Subcutaneous abdominal adipose tissue (tissue), 5 donors: ENCODE measurements at regions not wholly inside any gene's neighbourhood (a gene's known extent, or its start where the extent isn't known, plus 50 kb on each side); places are given as distances from the start of the nearest gene placed in this dataset.

Experiments used
- H3K27ac ChIP-seq: one replicate; pipeline ENCODE4 v1.7.0; 2013; ENCODE audit warnings: low read depth, mild to moderate bottlenecking, inconsistent platforms, low read length, moderate library complexity
- H3K27me3 ChIP-seq, 5 donors: one replicate each; pipeline ENCODE4 v1.7.0; 2013; ENCODE audit warnings: low read length in 5 of 5, inconsistent platforms in 1 of 5; ENCODE audit not compliant: control insufficient read depth in 5 of 5, insufficient read depth in 4 of 5
- H3K36me3 ChIP-seq, 5 donors: one replicate each; pipeline ENCODE4 v1.7.0; 2013; ENCODE audit warnings: low read length in 5 of 5; ENCODE audit not compliant: control insufficient read depth in 5 of 5, insufficient read depth in 5 of 5
- H3K4me1 ChIP-seq, 5 donors: one replicate each; pipeline ENCODE4 v1.7.0; 2013; ENCODE audit warnings: low read length in 5 of 5, mild to moderate bottlenecking in 3 of 5, moderate library complexity in 1 of 5; ENCODE audit not compliant: control insufficient read depth in 5 of 5, insufficient read depth in 5 of 5
- H3K4me3 ChIP-seq, 5 donors: one replicate each; pipeline ENCODE4 v1.7.0; 2013; ENCODE audit warnings: low read length in 5 of 5, low read depth in 1 of 5
- H3K9ac ChIP-seq, 5 donors: one replicate each; pipeline ENCODE4 v1.7.0; 2013; ENCODE audit warnings: low read length in 5 of 5, mild to moderate bottlenecking in 4 of 5, moderate library complexity in 3 of 5
- H3K9me3 ChIP-seq, 5 donors: one replicate each; pipeline ENCODE4 v1.7.0; 2013; ENCODE audit warnings: low read length in 5 of 5; ENCODE audit not compliant: control insufficient read depth in 5 of 5
- donor health status: healthy.
- donor health status: healthy.
- donor health status: healthy.
- donor health status: healthy.
- donor health status: healthy.

DNA sequence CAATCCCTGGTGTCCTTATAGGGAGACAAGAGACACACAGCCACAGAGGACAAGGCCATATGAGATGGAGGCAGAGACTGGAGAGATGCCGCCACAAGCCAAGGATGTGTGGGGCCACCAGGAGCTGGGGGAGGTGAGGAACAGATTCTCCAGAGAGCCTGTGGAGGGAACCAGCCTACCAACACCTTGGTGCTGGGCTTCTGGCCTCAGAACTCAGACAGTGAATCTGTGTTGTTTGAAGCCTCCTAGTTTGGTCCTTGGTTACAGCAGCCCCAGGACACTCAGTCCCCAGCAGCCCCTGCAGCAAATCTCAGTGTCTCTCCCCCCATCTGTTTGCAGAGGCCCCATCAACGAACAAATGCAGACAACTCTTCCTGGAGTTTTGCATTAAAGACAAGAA is 73.2 kb upstream of the BHLHE23 start:
- Histone ChIP-seq H3K4me1 (no peaks in the 10 kb centered on the region), H3K36me3 (no peaks in the 10 kb centered on the region), H3K27ac (no peak overlapping the region), H3K4me3 (no peak overlapping the region), H3K27me3 (peaks cover 8 to 31% (median 26%) of the 10 kb centered on the region in 5 donors), H3K9ac (no peak overlapping the region), H3K9me3 (peaks cover 4 to 45% (median 28%) of the 10 kb centered on the region in 5 donors)

- Histone ChIP-seq H3K36me3 (no peaks in the 10 kb centered on the region), H3K27ac (no peak overlapping the region), H3K27me3 (peaks cover 12 to 34% (median 27%) of the 10 kb centered on the region in 5 donors), H3K9ac (no peak overlapping the region), H3K4me3 (no peak overlapping the region), H3K4me1 (no peaks in the 10 kb centered on the region), H3K9me3 (peaks cover 4 to 50% (median 28%) of the 10 kb centered on the region in 5 donors)
These were observed 70.9 kb upstream of the BHLHE23 start for GRCh38 chr20:63077705-63078104.

DNA sequence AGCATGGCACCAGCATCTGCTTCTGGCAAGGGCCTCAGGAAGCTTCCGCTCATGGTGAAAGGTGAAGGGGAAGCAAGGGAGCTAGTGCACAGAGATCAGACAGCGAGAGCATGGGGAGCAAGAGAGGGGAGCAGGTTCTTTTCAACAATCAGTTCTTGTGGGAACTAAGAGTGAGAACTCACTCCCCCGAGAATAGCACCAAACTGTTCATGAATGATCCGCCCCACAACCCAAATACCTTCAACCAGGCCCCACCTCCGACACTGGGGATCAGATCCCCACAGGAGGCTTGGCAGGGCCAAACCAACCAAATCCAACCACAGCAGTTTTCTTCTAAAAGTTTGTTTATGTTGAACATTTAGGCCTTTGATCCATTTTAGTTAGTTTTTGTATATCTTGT is 69.7 kb upstream of the BHLHE23 start:
- no peak overlapping the region for H3K9ac ChIP-seq
- no peaks in the 10 kb centered on the region for H3K4me1 ChIP-seq
- no peak overlapping the region for H3K4me3 ChIP-seq
- H3K27me3 ChIP-seq: peaks cover 17 to 34% (median 27%) of the 10 kb centered on the region in 5 donors
- H3K27ac ChIP-seq: no peak overlapping the region
- H3K36me3 ChIP-seq: no peaks in the 10 kb centered on the region
- peaks cover 4 to 50% (median 26%) of the 10 kb centered on the region in 5 donors for H3K9me3 ChIP-seq

DNA sequence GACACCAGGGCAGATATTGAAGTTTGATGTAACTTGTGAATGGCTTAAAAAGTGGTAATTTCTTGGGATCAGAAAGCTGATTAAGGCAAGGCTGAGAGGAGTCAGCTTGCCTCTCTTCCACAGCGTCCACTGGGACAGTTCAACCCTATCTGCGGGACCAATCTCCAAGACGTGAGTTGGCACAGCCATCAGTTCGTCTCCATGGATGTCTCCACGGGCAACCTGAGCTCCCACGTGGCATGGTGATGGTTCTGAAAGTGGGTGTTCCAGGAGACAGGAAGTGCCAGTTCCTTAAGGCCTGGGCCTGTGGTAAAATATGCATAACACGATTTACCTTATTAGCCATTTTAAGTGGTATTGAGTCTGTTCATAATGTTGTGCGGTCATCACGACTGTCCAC is 67.9 kb upstream of the BHLHE23 start:
- H3K36me3 ChIP-seq: no peaks in the 10 kb centered on the region
- no peak overlapping the region for H3K27ac ChIP-seq
- no peak overlapping the region for H3K4me3 ChIP-seq
- H3K9me3 ChIP-seq: peaks cover 4 to 38% (median 21%) of the 10 kb centered on the region in 5 donors
- peaks cover 0 to 5% (median 3%) of the 10 kb centered on the region in 5 donors for H3K4me1 ChIP-seq
- no peak overlapping the region for H3K9ac ChIP-seq
- peaks cover 22 to 41% (median 25%) of the 10 kb centered on the region in 5 donors for H3K27me3 ChIP-seq

- no peak overlapping the region for H3K9ac ChIP-seq
- no peak overlapping the region for H3K4me3 ChIP-seq
- H3K27ac ChIP-seq: no peak overlapping the region
- no peaks in the 10 kb centered on the region for H3K36me3 ChIP-seq
- H3K27me3 ChIP-seq: peaks cover 22 to 41% (median 25%) of the 10 kb centered on the region in 5 donors
- H3K9me3 ChIP-seq: peaks cover 4 to 34% (median 21%) of the 10 kb centered on the region in 5 donors
- peaks cover 0 to 8% (median 6%) of the 10 kb centered on the region in 5 donors for H3K4me1 ChIP-seq
These were observed 67.4 kb upstream of the BHLHE23 start for GRCh38 chr20:63074182-63074581.

DNA sequence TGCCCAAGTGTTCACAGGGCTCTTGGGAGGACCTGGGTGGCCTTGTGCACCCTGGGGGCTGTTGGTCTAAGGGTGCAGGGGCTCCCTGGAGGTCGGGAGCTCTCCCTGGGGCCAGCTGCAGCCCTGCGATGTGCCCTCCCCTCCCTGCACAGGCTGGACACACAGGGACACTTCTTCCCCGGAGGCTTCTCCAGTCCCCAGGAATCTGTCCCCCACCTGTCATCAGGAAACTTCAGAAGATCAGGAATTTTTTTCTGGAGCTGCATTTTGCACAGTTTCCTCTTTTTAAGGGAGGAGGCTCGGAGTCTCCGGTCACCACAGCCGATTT is 66.9 kb upstream of the BHLHE23 start:
- Histone ChIP-seq H3K4me1 (peaks cover 0 to 8% (median 6%) of the 10 kb centered on the region in 5 donors), H3K4me3 (no peak overlapping the region), H3K36me3 (no peaks in the 10 kb centered on the region), H3K9ac (no peak overlapping the region), H3K27me3 (peaks cover 24 to 41% (median 26%) of the 10 kb centered on the region in 5 donors), H3K9me3 (peaks cover 4 to 29% (median 21%) of the 10 kb centered on the region in 5 donors), H3K27ac (no peak overlapping the region)

DNA sequence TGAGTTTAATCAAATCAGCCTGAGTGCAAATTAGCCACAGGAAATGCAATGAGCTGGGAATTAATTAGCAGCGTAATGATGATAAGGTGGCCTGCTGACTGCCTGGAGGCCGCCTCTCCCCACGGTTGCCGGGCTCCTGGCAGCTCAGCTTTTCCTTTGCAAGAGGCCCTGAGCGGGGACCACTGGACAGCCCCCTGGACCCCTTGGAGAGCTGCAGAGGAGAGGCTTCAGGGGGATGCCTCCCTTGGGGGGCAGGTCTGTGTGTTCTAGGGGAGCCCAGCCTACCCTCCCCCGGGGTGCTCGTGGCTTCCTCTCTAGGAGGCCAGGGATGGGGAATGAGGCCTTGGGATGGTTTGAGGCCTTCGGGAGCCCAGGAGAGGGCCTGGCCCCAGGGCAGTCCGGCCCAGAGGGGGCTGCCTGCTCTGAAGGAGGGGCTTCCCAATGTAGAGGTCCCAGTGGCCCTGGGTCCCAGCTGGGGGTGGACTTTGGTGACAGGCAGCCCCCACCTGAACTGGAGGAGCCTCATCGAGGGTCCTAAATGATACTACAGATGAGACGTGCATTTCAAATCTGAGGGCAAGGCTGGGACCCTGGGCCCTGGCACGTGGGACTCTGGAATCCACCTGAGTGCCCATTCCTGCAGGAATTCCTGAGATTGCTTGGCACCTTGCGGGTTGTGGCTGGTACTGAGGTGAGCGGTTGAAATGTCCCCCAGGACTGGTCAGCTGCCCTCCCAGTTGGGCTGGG is 66.4 kb upstream of the BHLHE23 start:
- Histone ChIP-seq H3K9me3 (peaks cover 4 to 24% (median 21%) of the 10 kb centered on the region in 5 donors), H3K27ac (no peak overlapping the region), H3K36me3 (no peaks in the 10 kb centered on the region), H3K9ac (no peak overlapping the region), H3K4me3 (no peak overlapping the region), H3K27me3 (peaks cover 24 to 41% (median 27%) of the 10 kb centered on the region in 5 donors), H3K4me1 (peaks cover 0 to 8% (median 6%) of the 10 kb centered on the region in 5 donors)

DNA sequence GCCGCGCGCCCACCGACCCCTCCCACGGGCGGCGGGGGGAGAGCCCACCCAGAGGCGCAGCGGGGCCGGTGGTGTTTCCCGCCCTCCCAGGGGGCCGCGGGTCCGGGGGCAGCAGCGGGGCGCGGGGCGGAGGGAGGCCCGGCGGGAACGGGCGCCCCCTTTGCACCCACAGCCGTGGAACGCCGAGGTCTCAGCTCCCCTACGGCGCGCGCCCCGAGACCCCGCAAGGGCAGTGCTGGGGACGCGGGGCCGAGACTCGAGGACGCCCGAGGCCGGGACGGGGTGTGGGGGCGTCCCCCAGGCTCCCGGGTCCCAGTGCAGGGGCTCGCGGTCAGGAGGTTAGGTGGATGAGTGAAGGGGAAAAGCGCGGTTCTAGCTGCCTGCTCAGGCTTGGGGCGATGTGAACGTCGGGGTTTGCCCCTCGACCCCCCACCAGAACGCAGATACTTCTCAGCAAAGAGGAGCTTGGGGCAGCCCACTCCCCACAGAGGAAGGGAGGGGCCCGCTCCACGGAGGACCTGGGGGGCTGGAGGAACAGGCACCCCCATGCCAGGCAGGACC is 65.5 kb upstream of the BHLHE23 start:
- Histone ChIP-seq H3K27me3 (peaks cover 24 to 45% (median 33%) of the 10 kb centered on the region in 5 donors), H3K36me3 (no peaks in the 10 kb centered on the region), H3K9me3 (peaks cover 3 to 16% (median 15%) of the 10 kb centered on the region in 5 donors), H3K4me1 (peaks cover 0 to 8% (median 6%) of the 10 kb centered on the region in 5 donors), H3K9ac (no peak overlapping the region), H3K27ac (no peak overlapping the region), H3K4me3 (no peak overlapping the region)

DNA sequence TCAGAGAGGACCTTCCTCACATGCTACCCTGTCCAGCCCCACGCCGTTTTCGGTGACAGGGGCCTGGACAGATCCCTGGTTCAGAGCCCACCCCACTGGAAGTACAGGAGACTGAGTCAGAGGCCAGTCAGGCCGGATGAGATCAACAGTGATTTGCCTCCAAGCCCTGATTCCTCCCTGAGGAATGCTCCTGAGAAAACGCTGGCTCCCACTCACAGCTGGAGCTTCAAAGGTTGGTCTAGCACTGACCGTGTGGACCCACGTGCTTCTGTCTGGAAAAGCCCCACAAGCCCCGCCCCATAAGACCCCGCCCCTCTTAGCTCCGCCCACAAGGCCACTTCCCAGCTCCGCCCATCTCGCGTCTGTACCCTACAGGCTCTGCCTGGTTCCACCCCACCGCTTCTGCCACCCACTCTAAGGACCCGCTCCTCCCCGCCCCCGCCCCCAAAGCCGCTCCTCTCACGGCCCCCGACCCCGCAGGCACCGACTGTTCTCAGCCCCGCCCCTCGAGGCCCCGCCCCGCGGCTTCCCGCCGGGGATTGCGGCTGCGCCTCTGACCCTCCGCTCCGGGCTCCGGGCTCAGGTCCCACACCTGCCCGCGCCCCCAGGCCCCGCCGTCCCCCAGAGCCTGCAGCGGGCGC is 64.9 kb upstream of the BHLHE23 start:
- Histone ChIP-seq H3K27me3 (peaks cover 25 to 50% (median 37%) of the 10 kb centered on the region in 5 donors), H3K36me3 (no peaks in the 10 kb centered on the region), H3K4me3 (no peak overlapping the region), H3K27ac (no peak overlapping the region), H3K9me3 (peaks cover 3 to 14% (median 10%) of the 10 kb centered on the region in 5 donors), H3K9ac (no peak overlapping the region), H3K4me1 (peaks cover 0 to 8% (median 6%) of the 10 kb centered on the region in 5 donors)
